Fibroblast of lung (primary cell): ENCODE measurements at regions not wholly inside any gene's neighbourhood (a gene's known extent, or its start where the extent isn't known, plus 50 kb on each side); places are given as distances from the start of the nearest gene placed in this dataset.

ENCODE experiments used
- DNase-seq, 2 donors: peaks; one replicate each; pipeline versions ENCODE4 v3.0.0 to v3.0.0-alpha.2; 2010; ENCODE audit warnings: low read depth in 2 of 2
- H2AFZ ChIP-seq: 2 replicates; pipeline ENCODE4 v1.5.1; 2012; ENCODE audit warnings: low read length, control low read depth, inconsistent platforms
- H3K27ac ChIP-seq: 2 replicates; pipeline ENCODE4 v1.5.1; 2011; ENCODE audit warnings: low read length, control low read depth; ENCODE audit not compliant: insufficient read depth
- H3K27me3 ChIP-seq: 2 replicates; pipeline ENCODE4 v1.5.1; 2011; ENCODE audit warnings: mild to moderate bottlenecking, low read length; ENCODE audit not compliant: control insufficient read depth, insufficient read depth
- H3K36me3 ChIP-seq: 2 replicates; pipeline ENCODE4 v1.5.1; 2011; ENCODE audit warnings: low read length; ENCODE audit not compliant: control insufficient read depth, insufficient read depth
- H3K4me1 ChIP-seq: 2 replicates; pipeline ENCODE4 v1.5.1; 2011; ENCODE audit warnings: low read length; ENCODE audit not compliant: control insufficient read depth, insufficient read depth; ENCODE audit errors: extremely low read depth
- H3K4me2 ChIP-seq: 2 replicates; pipeline ENCODE4 v1.5.1; 2011; ENCODE audit warnings: low read length, control low read depth; ENCODE audit not compliant: insufficient read depth; ENCODE audit errors: extremely low read depth
- H3K4me3 ChIP-seq, 4 experiments: fragments of 200-600 bp in 1 of 4; sonication (generic) in 1 of 4; replicated peaks in 1 of 4; 2 replicates each; pipeline ENCODE4 v1.5.1; 2011 to 2016; ENCODE audit warnings: low read length in 4 of 4, low read depth in 3 of 4, mild to moderate bottlenecking in 3 of 4, control low read depth in 2 of 4, inconsistent platforms in 1 of 4, mixed read lengths in 1 of 4; ENCODE audit not compliant: insufficient read depth in 1 of 4; ENCODE audit errors: control extremely low read depth in 1 of 4
- H3K79me2 ChIP-seq: 2 replicates; pipeline ENCODE4 v1.5.1; 2012; ENCODE audit warnings: mild to moderate bottlenecking, low read length, inconsistent platforms; ENCODE audit not compliant: control insufficient read depth, insufficient read depth
- H3K9ac ChIP-seq: 2 replicates; pipeline ENCODE4 v1.5.1; 2011; ENCODE audit warnings: mild to moderate bottlenecking, low read length, control low read depth; ENCODE audit not compliant: insufficient read depth
- H3K9me3 ChIP-seq: 2 replicates; pipeline ENCODE4 v1.5.1; 2012; ENCODE audit warnings: low read depth, low read length; ENCODE audit not compliant: control insufficient read depth, insufficient read depth
- H4K20me1 ChIP-seq: 2 replicates; pipeline ENCODE4 v1.5.1; 2011; ENCODE audit warnings: low read length; ENCODE audit not compliant: control insufficient read depth, insufficient read depth; ENCODE audit errors: extremely low read depth
- CTCF ChIP-seq, 2 donors: IDR thresholded peaks in 1 of 2; conservative IDR thresholded peaks in 1 of 2; 1 replicate in 1 of 2; 2 replicates in 1 of 2; pipeline ENCODE4 v1.5.1; 2011 to 2012; ENCODE audit warnings: low read length in 2 of 2, control low read depth in 1 of 2, inconsistent platforms in 1 of 2, low read depth in 1 of 2, mild to moderate bottlenecking in 1 of 2
- EZH2 ChIP-seq: IDR thresholded peaks from 2 replicates; pipeline ENCODE4 v1.5.1; 2012; ENCODE audit warnings: low read length, control low read depth, mild to moderate bottlenecking; ENCODE audit errors: missing control alignments

GRCh38 chr16:50881956-50882355, 140.1 kb downstream of the CYLD start:
- Histone ChIP-seq H4K20me1 (no peaks in the 10 kb centered on the region), H3K79me2 (no peaks in the 10 kb centered on the region), H3K27ac (no peak overlapping the region), H3K9ac (no peak overlapping the region), H3K4me3 (no peak overlapping the region), H2AFZ (no peak overlapping the region), H3K4me2 (no peak overlapping the region), H3K27me3 (no peaks in the 10 kb centered on the region), H3K36me3 (no peaks in the 10 kb centered on the region), H3K4me1 (no peaks in the 10 kb centered on the region), H3K9me3 (no peaks in the 10 kb centered on the region)
- no peak for DNase-seq
- TF ChIP-seq CTCF (conservative IDR thresholded peaks at IDR 0.05 in 1 of 2, IDR thresholded peaks at IDR 0.05 in 1 of 2; ENCODE audit: low read depth in 1 of 2, low read length in 2 of 2) (no peak), EZH2 (no peak)

GRCh38 chr16:50881331-50881830, 139.5 kb downstream of the CYLD start:
- Histone ChIP-seq H3K27me3 (no peaks in the 10 kb centered on the region), H4K20me1 (no peaks in the 10 kb centered on the region), H3K4me1 (no peaks in the 10 kb centered on the region), H3K9ac (no peak overlapping the region), H2AFZ (no peak overlapping the region), H3K4me2 (no peak overlapping the region), H3K4me3 (no peak overlapping the region), H3K36me3 (no peaks in the 10 kb centered on the region), H3K27ac (no peak overlapping the region), H3K79me2 (no peaks in the 10 kb centered on the region), H3K9me3 (no peaks in the 10 kb centered on the region)
- TF ChIP-seq EZH2 (no peak), CTCF (conservative IDR thresholded peaks at IDR 0.05 in 1 of 2, IDR thresholded peaks at IDR 0.05 in 1 of 2; ENCODE audit: low read depth in 1 of 2, low read length in 2 of 2) (no peak)
- DNase-seq = no peak

- TF ChIP-seq EZH2 (no peak), CTCF (conservative IDR thresholded peaks at IDR 0.05 in 1 of 2, IDR thresholded peaks at IDR 0.05 in 1 of 2; ENCODE audit: low read depth in 1 of 2, low read length in 2 of 2) (no peak)
- no peaks in the 10 kb centered on the region for H3K9me3 ChIP-seq
- no peak for DNase-seq
These were observed 139.0 kb downstream of the CYLD start for GRCh38 chr16:50880926-50881325.

More at GRCh38 chr16:50880926-50881325, 139.0 kb downstream of the CYLD start:
- Histone ChIP-seq H2AFZ (no peak overlapping the region), H3K79me2 (no peaks in the 10 kb centered on the region), H3K9ac (no peak overlapping the region), H4K20me1 (no peaks in the 10 kb centered on the region), H3K4me3 (no peak overlapping the region), H3K36me3 (no peaks in the 10 kb centered on the region), H3K4me2 (no peak overlapping the region), H3K4me1 (no peaks in the 10 kb centered on the region), H3K27ac (no peak overlapping the region), H3K27me3 (no peaks in the 10 kb centered on the region)
